Stimulated activated CD4-positive, alpha-beta T cell treated with anti-CD3 and anti-CD28 coated beads, Interleukin-4, amount 100 ng/mL, for 1 hour (primary cell): ENCODE measurements at regions not wholly inside any gene's neighbourhood (a gene's known extent, or its start where the extent isn't known, plus 50 kb on each side); places are given as distances from the start of the nearest gene placed in this dataset.
A peak's percentile ranks its signal among the peaks of the same experiment; 100 is the strongest.
"Not testable (repeated sequence)": the region's sequence is repeated elsewhere in the genome, so short reads cannot be mapped to it uniquely, and the experiment has no call there.

ENCODE experiments used
- DNase-seq: peaks from one replicate; pipeline ENCODE4 v3.0.0-alpha.2; 2020

DNA sequence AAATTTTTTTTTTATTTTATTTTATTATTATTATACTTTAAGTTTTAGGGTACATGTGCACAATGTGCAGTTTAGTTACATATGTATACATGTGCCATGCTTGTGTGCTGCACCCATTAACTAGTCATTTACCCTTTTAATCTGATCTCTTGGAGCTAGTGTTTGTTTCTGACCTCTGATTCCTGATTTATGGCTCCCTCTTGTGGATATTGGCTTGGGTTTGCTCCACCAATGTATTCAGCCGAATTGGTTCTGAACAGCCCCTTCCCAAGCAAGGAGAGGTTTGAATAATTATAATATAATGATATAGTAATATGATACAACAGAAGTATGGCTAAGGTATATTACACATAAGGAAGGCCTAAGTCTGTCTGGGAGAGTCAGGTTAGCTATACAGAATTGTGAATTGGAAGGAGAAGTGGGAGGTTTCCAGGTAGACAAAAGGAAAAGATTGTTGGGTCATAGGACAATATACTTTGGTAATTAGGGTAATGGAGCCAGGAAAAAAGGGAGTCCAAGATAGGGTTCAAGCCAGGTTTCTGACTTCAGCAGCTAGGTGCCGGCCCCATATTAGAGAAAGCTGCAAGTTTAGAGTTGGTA lies 53.1 kb upstream of the HMCN1 start:
- no peak for DNase-seq

DNA sequence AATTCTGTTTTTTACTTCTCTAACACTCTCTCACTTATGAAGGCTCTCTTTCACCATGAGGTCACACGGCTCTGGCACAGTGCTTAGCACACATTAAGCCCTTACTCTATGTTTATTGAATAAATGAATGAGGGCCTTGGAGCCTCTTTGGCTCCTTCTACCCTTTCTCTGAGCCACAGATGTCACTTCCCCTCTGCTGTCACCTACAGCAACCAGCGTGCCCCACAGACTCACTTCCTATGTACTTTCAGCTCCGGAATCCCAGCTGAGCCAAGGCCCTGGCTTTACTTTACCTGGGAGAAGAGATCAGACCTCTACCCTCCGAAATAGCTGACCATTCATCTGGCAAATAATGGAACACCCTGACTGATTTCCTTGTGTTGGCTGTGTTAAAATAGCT lies 53.7 kb upstream of the HMCN1 start:
- DNase-seq: no peak

- DNase-seq: no peak
These were observed 55.0 kb upstream of the HMCN1 start for GRCh38 chr1:185679220-185679619.

DNA sequence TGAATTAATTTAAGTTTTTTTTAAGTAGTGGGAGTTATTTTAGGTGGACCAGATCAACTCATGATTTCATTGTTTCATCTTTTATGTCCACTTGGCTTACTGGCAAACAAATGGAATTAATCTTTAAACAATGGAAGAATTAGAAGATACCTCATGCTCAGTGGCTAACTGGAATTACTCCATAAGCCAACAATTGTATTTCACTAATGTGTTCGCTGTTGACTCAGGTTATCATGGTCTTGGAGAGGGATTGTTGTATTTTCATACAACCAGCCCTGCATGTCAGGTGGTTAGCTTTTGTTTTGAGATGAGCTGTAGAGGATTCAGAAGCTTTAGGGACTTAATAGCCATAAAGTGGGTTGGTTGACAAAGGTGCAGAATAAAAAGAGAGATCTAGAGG lies 57.2 kb upstream of the HMCN1 start:
- no peak for DNase-seq

GRCh38 chr1:185674201-185674600 lies 60.0 kb upstream of the HMCN1 start:
- no peak for DNase-seq

DNA sequence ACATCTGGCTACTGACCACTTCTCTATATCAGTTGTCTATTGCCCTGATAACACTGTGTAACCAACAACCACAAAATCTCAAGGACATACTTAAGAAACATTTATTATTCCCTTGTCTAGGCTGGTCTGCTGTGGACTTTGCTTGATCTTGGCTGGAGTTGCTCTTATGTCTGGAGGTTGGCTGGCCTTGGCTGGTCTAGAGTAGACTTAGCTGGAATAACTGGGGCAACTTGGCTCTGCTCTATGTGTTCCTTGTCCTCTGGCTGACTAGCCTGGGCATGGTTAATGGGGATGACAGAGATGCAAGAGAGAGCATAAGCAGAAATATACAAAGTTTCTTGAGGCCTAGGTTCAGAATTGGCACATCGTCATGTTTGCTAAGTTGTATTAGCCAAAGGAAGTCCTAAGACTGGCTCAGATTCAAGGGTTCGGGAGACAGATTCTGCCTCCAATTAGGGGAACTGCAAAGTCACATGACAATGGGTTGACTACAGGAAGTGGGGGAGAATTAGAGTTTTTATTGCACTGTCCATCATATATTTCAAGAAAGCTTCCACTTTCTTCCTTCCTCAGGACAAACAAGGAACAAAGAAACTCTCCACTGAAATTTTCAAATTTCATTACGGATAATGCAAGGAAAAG lies 61.4 kb upstream of the HMCN1 start:
- no peak for DNase-seq

DNA sequence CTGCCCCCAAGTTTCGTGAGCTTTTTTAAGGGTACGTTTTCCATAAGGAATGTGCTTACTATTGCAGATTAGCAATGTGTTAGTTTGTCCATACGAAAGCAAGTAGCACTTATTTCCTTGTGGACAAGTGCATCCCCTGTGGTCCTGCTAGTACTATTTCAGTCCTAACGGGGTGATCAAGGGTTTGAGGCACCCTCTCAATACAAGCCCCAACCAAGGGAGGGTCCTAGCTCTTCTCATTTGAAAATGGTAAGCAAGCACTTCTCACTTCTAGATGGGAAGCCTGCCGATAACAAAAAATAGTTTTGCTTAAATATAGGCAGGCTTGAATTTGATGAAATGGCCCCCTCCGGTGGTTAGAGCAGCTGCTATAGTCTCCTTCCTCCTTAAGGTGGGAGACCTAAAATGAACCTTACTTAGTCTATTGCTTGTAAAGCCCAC lies 64.0 kb upstream of the HMCN1 start:
- DNase-seq: peak; percentile 31

DNA sequence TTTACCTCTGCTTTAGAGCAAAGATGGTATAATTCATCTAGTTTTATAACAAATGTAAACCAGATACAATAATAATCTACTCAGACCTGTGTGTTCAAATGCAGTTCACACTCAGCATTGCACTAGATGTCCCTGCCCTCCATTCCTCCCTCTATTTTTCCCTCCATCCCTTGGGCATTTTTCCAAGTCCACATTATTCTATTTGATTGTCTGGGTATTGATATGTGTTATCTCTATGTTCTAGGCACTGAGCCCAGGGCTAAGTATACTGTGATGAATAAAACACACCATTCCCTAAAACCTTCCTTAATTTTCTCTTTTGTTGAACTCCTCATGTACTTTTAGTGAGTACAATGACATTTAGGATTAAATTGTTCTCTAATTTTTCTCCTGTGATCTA lies 66.2 kb upstream of the HMCN1 start:
- no peak for DNase-seq

DNA sequence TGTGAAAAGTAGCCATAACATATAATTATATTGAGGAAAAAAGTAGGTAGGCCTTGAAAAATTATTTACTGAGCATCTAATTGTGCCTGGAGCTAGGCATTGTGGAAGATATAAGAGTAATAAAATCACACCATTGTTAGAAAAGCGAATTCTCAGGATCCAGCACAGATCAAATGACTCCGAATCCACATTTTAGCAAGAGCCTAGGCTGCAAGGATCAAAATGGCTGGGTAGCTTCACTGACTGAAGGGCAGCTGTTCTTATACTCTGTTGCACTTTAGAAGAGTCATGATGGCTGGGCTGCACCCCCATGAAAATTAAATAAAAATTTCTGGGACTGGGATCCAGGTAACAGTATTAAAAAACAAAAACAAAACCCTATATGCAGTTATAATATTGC lies 67.6 kb upstream of the HMCN1 start:
- no peak for DNase-seq

- DNase-seq: no peak
These were observed 70.4 kb upstream of the HMCN1 start for GRCh38 chr1:185663771-185664296.

- DNase-seq: no peak
These were observed 70.9 kb upstream of the HMCN1 start for GRCh38 chr1:185663332-185663731.

DNA sequence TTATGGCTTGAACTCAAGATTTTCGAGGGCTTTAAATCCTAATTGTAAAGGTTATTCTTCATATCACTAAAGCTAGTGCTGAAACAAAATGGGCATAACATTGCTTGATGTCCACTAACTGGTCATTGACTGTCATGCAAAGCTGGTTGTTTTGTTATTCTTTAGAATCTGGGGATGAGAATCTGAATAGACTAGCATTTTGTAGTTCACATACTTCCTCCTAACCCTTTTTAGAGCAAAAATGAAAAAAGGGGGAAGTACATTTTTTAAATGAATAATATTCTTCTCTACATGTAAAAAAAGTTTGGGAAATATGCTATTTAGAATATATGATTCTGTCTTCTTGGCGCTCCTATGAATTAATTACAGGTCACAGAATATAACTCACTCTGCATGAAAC lies 72.2 kb upstream of the HMCN1 start:
- no peak for DNase-seq

GRCh38 chr1:185656663-185657062 lies 77.5 kb upstream of the HMCN1 start:
- no peak for DNase-seq

GRCh38 chr1:185654952-185655314 lies 79.3 kb upstream of the HMCN1 start:
- no peak for DNase-seq

DNA sequence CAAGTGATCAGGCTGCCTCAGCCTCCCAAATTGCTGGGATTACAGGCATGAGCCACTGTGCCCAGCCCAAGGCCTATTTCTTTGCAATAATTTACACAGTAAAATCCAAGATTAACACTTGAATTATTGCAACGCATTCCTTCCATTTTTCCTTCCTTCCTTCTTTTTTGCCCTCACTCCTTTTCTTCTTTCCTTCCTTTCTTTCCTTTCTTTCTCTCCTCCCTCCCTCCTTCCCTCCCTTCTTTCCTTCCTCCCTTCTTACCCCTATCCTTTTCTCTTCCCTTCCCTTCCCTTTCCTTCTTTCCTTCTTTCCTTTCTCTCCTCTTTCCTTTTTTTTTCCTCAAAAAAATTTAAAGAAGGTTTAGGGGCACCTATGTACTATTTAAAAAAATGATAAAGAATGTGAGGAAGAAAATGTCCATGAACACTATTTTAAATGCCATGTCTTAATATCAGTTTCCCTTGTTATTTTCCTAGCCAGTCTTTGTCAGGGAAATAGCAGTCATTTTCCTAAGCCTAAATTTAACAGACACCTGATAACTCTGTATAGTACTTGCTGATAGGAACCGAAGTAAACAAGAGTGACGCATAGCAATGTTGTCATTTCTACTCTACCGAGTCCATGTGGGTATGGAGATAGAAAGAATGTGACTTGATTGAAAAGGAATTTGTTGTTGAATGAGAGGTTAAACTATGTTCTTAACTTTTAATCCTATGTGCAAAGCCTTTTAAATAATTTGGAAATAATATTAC lies 79.8 kb upstream of the HMCN1 start:
- DNase-seq: no peak

GRCh38 chr1:185653615-185654014 lies 80.6 kb upstream of the HMCN1 start:
- no peak for DNase-seq

- DNase-seq: no peak
These were observed 81.8 kb upstream of the HMCN1 start for GRCh38 chr1:185652348-185652747.

GRCh38 chr1:185650602-185651230 lies 83.5 kb upstream of the HMCN1 start:
- no peak for DNase-seq

GRCh38 chr1:185648858-185649589 lies 85.2 kb upstream of the HMCN1 start:
- no peak for DNase-seq

- DNase-seq: not testable (repeated sequence)
These were observed 86.5 kb upstream of the HMCN1 start for GRCh38 chr1:185647597-185648267.

DNA sequence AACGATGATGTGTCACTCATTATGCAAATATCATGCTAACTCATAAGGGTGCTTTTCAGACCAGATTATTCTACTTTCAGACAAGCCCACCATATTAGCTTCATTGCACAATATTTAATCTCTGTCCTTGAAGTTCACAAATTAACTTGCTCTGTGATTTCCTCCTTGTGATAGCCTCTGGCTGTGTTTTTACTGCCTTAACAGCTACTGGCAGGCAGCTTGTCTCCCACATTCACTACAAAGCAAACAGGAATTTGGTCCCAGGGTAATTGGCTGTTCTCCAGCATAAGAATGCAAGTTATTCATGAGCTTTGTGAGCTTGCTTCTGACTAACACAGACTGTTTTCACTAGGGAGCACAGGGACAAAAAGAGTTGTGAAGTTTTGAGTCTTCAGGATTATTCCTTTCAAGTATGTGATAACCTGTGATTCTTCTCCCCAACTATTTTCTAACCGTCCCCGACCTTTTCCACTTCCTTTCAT lies 87.9 kb upstream of the HMCN1 start:
- DNase-seq: no peak

DNA sequence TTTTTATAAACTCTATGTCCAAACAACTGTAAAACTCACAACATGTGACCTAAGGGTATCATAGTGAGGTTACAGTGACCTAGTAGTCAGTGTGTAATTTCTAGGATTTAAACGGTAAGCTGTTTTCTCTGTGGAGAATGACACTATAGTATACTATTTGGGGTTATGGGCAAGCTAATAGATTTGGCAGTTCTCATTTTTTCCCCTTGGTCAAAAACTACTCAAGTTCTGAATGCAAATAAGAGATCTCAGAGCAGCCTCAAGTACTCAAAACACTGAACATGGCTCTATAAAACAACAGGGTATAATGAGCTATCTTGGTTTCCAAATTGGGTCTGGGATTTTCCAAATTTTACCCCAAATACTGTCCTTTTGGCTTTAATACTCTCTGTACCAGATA lies 88.5 kb upstream of the HMCN1 start:
- no peak for DNase-seq
